K562 (cell line): ENCODE measurements at regions not wholly inside any gene's neighbourhood (a gene's known extent, or its start where the extent isn't known, plus 50 kb on each side); places are given as distances from the start of the nearest gene placed in this dataset.

Experiments
- ATAC-seq: fragments of 200-7000 bp; cut with Tn5 transposase; 3 replicates; pipeline ENCODE4 v1.9.1; 2020; ENCODE audit warnings: moderate library complexity
- BruUV-seq: library from RNA; stranded (reverse); fragments of 400-500 nt; replicated peaks from 2 replicates; lab custom pipeline; 2021; lab: Mats Ljungman, UMichigan
- CTCF ChIA-PET: fragments of 300-600 bp; formaldehyde crosslinking; extraction: SDS; loops from one replicate; lab custom pipeline; 2021; ENCODE audit warnings: low intra/inter-chr PET ratio; lab: Yijun Ruan, JAX
- POLR2A ChIA-PET: fragments of 300-600, 350-650 bp; sonication (Branson Sonifier 250); formaldehyde crosslinking; extraction: SDS; loops from one replicate; lab custom pipeline; 2021; ENCODE audit warnings: antibody characterized with exemption, inconsistent platforms; lab: Yijun Ruan, JAX
- DNase-seq, 4 experiments: peaks; one replicate each; pipeline versions ENCODE4 v3.0.0 to v3.0.0-alpha.2; 2011 to 2018; ENCODE audit warnings: low spot score in 3 of 4, mixed read lengths in 3 of 4; ENCODE audit errors: extremely low read depth in 1 of 4
- FAIRE-seq: peaks from 2 replicates; lab custom pipeline; 2011; peaks lifted over from hg19 to GRCh38; lab: Jason Lieb, UNC
- H2AFZ ChIP-seq: 2 replicates; pipeline ENCODE4 v1.6.0; 2011; ENCODE audit warnings: low read depth, low read length, control low read depth, inconsistent platforms
- H3K27ac ChIP-seq: fragments of 200-600 bp; 3 replicates; pipeline ENCODE4 v1.8.0; 2011; ENCODE audit warnings: low read depth, mild to moderate bottlenecking, control low read depth, inconsistent platforms, low read length, moderate library complexity, mixed read lengths; ENCODE audit errors: extremely low read depth
- H3K27me3 ChIP-seq, 2 experiments: fragments of 300-600 bp in 1 of 2; 2 replicates in 1 of 2; 3 replicates in 1 of 2; pipeline versions ENCODE4 v1.6.0 to v1.8.0; 2011; ENCODE audit warnings: inconsistent platforms in 2 of 2, low read length in 2 of 2, mild to moderate bottlenecking in 1 of 2, mixed read lengths in 1 of 2, moderate library complexity in 1 of 2; ENCODE audit not compliant: control insufficient read depth in 2 of 2, insufficient read depth in 2 of 2
- H3K36me3 ChIP-seq: fragments of 300-600 bp; 3 replicates; pipeline ENCODE4 v1.8.0; 2011; ENCODE audit warnings: mild to moderate bottlenecking, low read length, inconsistent platforms; ENCODE audit not compliant: control insufficient read depth, insufficient read depth
- H3K4me1 ChIP-seq, 2 experiments: fragments of 200-600 bp in 1 of 2; replicated peaks in 1 of 2; 2 replicates in 1 of 2; 3 replicates in 1 of 2; pipeline versions ENCODE4 v1.5.1 to v1.8.0; 2011; ENCODE audit warnings: inconsistent platforms in 2 of 2, low read length in 2 of 2, mild to moderate bottlenecking in 1 of 2, mixed read lengths in 1 of 2, moderate library complexity in 1 of 2; ENCODE audit not compliant: control insufficient read depth in 2 of 2, insufficient read depth in 2 of 2
- H3K4me2 ChIP-seq: 2 replicates; pipeline ENCODE4 v1.6.1; 2011; ENCODE audit warnings: low read length, control low read depth, inconsistent platforms, mixed read lengths; ENCODE audit not compliant: insufficient read depth
- H3K4me3 ChIP-seq: fragments of 200-600 bp; sonication (generic), shearing (Covaris generic); 2 replicates; pipeline ENCODE4 v1.5.1; 2016; ENCODE audit warnings: control low read depth, inconsistent platforms
- H3K79me2 ChIP-seq: fragments of 200-600 bp; 3 replicates; pipeline ENCODE4 v1.8.0; 2011; ENCODE audit warnings: low read length, inconsistent platforms; ENCODE audit not compliant: control insufficient read depth, insufficient read depth
- H3K9ac ChIP-seq, 2 experiments: 2 replicates each; pipeline versions ENCODE4 v1.6.0 to v1.6.1; 2011; ENCODE audit warnings: low read depth in 2 of 2, low read length in 2 of 2, control low read depth in 1 of 2, inconsistent platforms in 1 of 2, mild to moderate bottlenecking in 1 of 2, mixed read lengths in 1 of 2; ENCODE audit not compliant: insufficient read depth in 1 of 2
- H3K9me1 ChIP-seq: one replicate; pipeline ENCODE4 v1.6.0; 2011; ENCODE audit warnings: inconsistent platforms, mild to moderate bottlenecking, low read length, moderate library complexity; ENCODE audit not compliant: control insufficient read depth, insufficient read depth
- H3K9me3 ChIP-seq: replicated peaks from 2 replicates; pipeline ENCODE4 v1.5.1; 2011; ENCODE audit warnings: low read depth, low read length, inconsistent platforms; ENCODE audit not compliant: control insufficient read depth, insufficient read depth
- H4K20me1 ChIP-seq: replicated peaks from 2 replicates; pipeline ENCODE4 v1.6.1; 2011; ENCODE audit warnings: low read length, inconsistent platforms, mixed read lengths; ENCODE audit not compliant: control insufficient read depth, insufficient read depth
- NR2C2 ChIP-seq, 2 experiments: fragments of 200-800 bp in 1 of 2; sonication (Bioruptor generic) in 1 of 2; sonication (generic) in 1 of 2; formaldehyde crosslinking in 1 of 2; IDR thresholded peaks; 2 replicates each; pipeline versions ENCODE4 v1.6.1 to v1.8.0; 2016 to 2022; ENCODE audit warnings: mild to moderate bottlenecking in 1 of 2, missing compliant biosample characterization in 1 of 2, missing genetic modification characterization in 1 of 2, missing genetic modification reagents in 1 of 2
- PTTG1 ChIP-seq: fragments of 450-650 bp; IDR thresholded peaks from 2 replicates; pipeline ENCODE4 v1.6.1; 2016; ENCODE audit warnings: low read depth, mild to moderate bottlenecking, missing genetic modification characterization, missing compliant biosample characterization
- XRCC4 ChIP-seq: IDR thresholded peaks from one replicate; pipeline ENCODE4 v1.6.1; 2011; ENCODE audit not compliant: insufficient read depth, insufficient read length; ENCODE audit errors: extremely low read depth
- ZNF354B ChIP-seq: fragments of 250-450 bp; sonication (Bioruptor Pico); IDR thresholded peaks from 2 replicates; pipeline ENCODE4 v1.4.0; 2020
- WGBS: fragments of 100-300 bp; shearing (Covaris generic); methylation state at CpG from one replicate; pipeline ENCODE4 v1.1.6; 2016; ENCODE audit warnings: low coverage, mixed read lengths; ENCODE audit not compliant: insufficient coverage; ENCODE audit errors: missing lambda C conversion rate; 5-methylcytosine and 5-hydroxymethylcytosine counted together
- in situ Hi-C: fragments of 300-500 bp; cut with MboI; formaldehyde crosslinking; loops from 4 replicates; pipeline ENCODE4 v1.15.0; 2018; ENCODE audit warnings: inconsistent platforms, mixed read lengths
- intact Hi-C: fragments of 100-400 bp; cut with micrococcal nuclease; formaldehyde crosslinking; loops from 2 replicates; pipeline ENCODE4 v1.14.2; 2022

- TF ChIP-seq XRCC4 = no peak
- no peak for TF ChIP-seq ZNF354B
- TF ChIP-seq, all 486 proteins: peak for 0
Observed at GRCh38 chr12:68479261-68479895, 131.3 kb upstream of the RAP1B start (continued).

GRCh38 chr12:68479896-68480291 is 130.8 kb upstream of the RAP1B start:
- in situ Hi-C loops = no loop called here
- Histone ChIP-seq H4K20me1 (no peaks in the 10 kb centered on the region), H3K9ac (no peak overlapping the region), H3K4me3 (no peak overlapping the region), H3K27me3 (no peaks in the 10 kb centered on the region), H3K9me1 (no peaks in the 10 kb centered on the region), H3K9me3 (no peaks in the 10 kb centered on the region; the same call in 1 of the 2 replicates), H3K4me1 (peaks cover 0 to 30% of the 10 kb centered on the region in 2 experiments; a peak in 3 of 5 replicates), H3K4me2 (no peak overlapping the region), H3K27ac (no peak overlapping the region), H3K79me2 (no peaks in the 10 kb centered on the region), H2AFZ (no peak overlapping the region), H3K36me3 (no peaks in the 10 kb centered on the region)
- ATAC-seq = no peak
- TF ChIP-seq PTTG1 (no peak), NR2C2 (CRISPR knock-in tag; IDR thresholded peaks at IDR 0.05) (no peak), NR2C2 (tag; IDR thresholded peaks at IDR 0.05) (no peak)
- ChIA-PET CTCF (no interaction called here), POLR2A (no interaction called here)
- WGBS = 6% methylated on average over 2 of the region's 2 CpGs
- no peak for DNase-seq
- BruUV-seq = no TSS peak
- no peak for FAIRE-seq
- intact Hi-C loops = no loop called here
